Loucy (cell line): ENCODE measurements at regions not wholly inside any gene's neighbourhood (a gene's known extent, or its start where the extent isn't known, plus 50 kb on each side); places are given as distances from the start of the nearest gene placed in this dataset.

Source experiments
- H2AFZ ChIP-seq: fragments of 200-600 bp; sonication (generic); 2 replicates; pipeline ENCODE4 v1.6.0; 2016; ENCODE audit warnings: antibody characterized with exemption, mild to moderate bottlenecking, low read length, moderate library complexity
- H3F3A ChIP-seq: fragments of 200-600 bp; 2 replicates; pipeline ENCODE4 v1.6.0; 2016; ENCODE audit warnings: antibody characterized with exemption, low read depth, mild to moderate bottlenecking
- H3K27me3 ChIP-seq: fragments of 200-600 bp; sonication (generic); 2 replicates; pipeline ENCODE4 v1.6.1; 2014; ENCODE audit warnings: low read length, mild to moderate bottlenecking; ENCODE audit not compliant: insufficient read depth, poor library complexity, severe bottlenecking
- H3K36me3 ChIP-seq: fragments of 200-600 bp; sonication (generic); 2 replicates; pipeline ENCODE4 v1.6.1; 2016; ENCODE audit warnings: low read length; ENCODE audit not compliant: insufficient read depth
- H3K4me1 ChIP-seq: fragments of 200-600 bp; sonication (generic); 2 replicates; pipeline ENCODE4 v1.5.1; 2014; ENCODE audit warnings: low read length, mild to moderate bottlenecking; ENCODE audit not compliant: insufficient read depth, poor library complexity, severe bottlenecking
- H3K4me2 ChIP-seq: fragments of 200-600 bp; sonication (generic); 2 replicates; pipeline ENCODE4 v1.6.0; 2014; ENCODE audit warnings: antibody characterized with exemption, low read length, low read depth, mild to moderate bottlenecking; ENCODE audit not compliant: poor library complexity, severe bottlenecking
- H3K4me3 ChIP-seq: fragments of 200-600 bp; sonication (generic); 2 replicates; pipeline ENCODE4 v1.5.1; 2014; ENCODE audit warnings: low read length, mild to moderate bottlenecking, mixed read lengths; ENCODE audit not compliant: poor library complexity, severe bottlenecking
- H3K79me2 ChIP-seq: fragments of 200-600 bp; sonication (generic); 2 replicates; pipeline ENCODE4 v1.6.1; 2014; ENCODE audit warnings: low read length; ENCODE audit not compliant: insufficient read depth
- H3K9ac ChIP-seq: fragments of 200-600 bp; sonication (generic); 2 replicates; pipeline ENCODE4 v1.6.0; 2014; ENCODE audit warnings: mild to moderate bottlenecking, low read depth, low read length, moderate library complexity; ENCODE audit not compliant: poor library complexity, severe bottlenecking
- H3K9me2 ChIP-seq: fragments of 200-600 bp; sonication (generic); replicated peaks from 2 replicates; pipeline ENCODE4 v1.6.1; 2016; ENCODE audit warnings: low read depth, low read length, mixed read lengths
- H3K9me3 ChIP-seq: fragments of 200-600 bp; sonication (generic); 2 replicates; pipeline ENCODE4 v1.6.1; 2014; ENCODE audit warnings: mild to moderate bottlenecking, antibody characterized with exemption, low read length, low read depth; ENCODE audit not compliant: insufficient read depth
- H4K20me1 ChIP-seq: fragments of 200-600 bp; sonication (generic); 2 replicates; pipeline ENCODE4 v1.6.0; 2014; ENCODE audit warnings: antibody characterized with exemption, low read length, mild to moderate bottlenecking; ENCODE audit not compliant: insufficient read depth, poor library complexity, severe bottlenecking
- EZH2phosphoT487 ChIP-seq: fragments of 200-600 bp; IDR thresholded peaks from 2 replicates; pipeline ENCODE4 v1.6.1; 2018; ENCODE audit warnings: antibody characterized with exemption, mild to moderate bottlenecking, moderate library complexity, borderline replicate concordance
- TF ChIP-seq, protein P1 (sequence below): fragments of 200-600 bp; sonication (generic); conservative IDR thresholded peaks from 2 replicates; pipeline ENCODE4 v1.5.1; 2014; ENCODE audit warnings: mild to moderate bottlenecking, antibody characterized with exemption, low read length

DNA sequence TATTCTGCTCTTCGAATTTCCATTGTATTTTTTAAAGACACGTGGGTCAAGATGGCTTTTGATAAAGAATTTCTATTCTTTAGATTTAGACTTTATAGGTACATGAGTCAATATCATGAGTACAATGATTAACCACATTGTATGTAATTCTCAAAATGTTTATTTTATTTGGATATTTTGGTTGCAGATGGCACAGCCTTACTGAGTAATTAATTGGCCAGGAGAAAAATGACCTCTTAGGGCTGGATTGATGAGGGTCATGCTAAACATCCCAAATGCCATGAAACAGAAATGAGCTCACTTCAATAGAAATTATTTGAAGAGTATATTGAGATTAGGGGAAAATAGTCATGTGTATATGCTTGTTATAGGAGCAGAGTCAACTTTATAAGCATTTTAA, 131.2 kb upstream of the CCN2 start:
- Histone ChIP-seq H2AFZ (no peak overlapping the region), H3K4me2 (no peak overlapping the region), H3K27me3 (no peaks in the 10 kb centered on the region), H3K4me1 (peaks cover 9% of the 10 kb centered on the region), H3K9me3 (no peaks in the 10 kb centered on the region), H3K9me2 (no peaks in the 10 kb centered on the region), H3F3A (no peaks in the 10 kb centered on the region), H4K20me1 (no peaks in the 10 kb centered on the region), H3K9ac (no peak overlapping the region), H3K79me2 (no peaks in the 10 kb centered on the region), H3K4me3 (no peak overlapping the region), H3K36me3 (no peaks in the 10 kb centered on the region)
- TF ChIP-seq EZH2phosphoT487: no peak
- TF ChIP-seq, protein P1, sequence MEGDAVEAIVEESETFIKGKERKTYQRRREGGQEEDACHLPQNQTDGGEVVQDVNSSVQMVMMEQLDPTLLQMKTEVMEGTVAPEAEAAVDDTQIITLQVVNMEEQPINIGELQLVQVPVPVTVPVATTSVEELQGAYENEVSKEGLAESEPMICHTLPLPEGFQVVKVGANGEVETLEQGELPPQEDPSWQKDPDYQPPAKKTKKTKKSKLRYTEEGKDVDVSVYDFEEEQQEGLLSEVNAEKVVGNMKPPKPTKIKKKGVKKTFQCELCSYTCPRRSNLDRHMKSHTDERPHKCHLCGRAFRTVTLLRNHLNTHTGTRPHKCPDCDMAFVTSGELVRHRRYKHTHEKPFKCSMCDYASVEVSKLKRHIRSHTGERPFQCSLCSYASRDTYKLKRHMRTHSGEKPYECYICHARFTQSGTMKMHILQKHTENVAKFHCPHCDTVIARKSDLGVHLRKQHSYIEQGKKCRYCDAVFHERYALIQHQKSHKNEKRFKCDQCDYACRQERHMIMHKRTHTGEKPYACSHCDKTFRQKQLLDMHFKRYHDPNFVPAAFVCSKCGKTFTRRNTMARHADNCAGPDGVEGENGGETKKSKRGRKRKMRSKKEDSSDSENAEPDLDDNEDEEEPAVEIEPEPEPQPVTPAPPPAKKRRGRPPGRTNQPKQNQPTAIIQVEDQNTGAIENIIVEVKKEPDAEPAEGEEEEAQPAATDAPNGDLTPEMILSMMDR: no peak

DNA sequence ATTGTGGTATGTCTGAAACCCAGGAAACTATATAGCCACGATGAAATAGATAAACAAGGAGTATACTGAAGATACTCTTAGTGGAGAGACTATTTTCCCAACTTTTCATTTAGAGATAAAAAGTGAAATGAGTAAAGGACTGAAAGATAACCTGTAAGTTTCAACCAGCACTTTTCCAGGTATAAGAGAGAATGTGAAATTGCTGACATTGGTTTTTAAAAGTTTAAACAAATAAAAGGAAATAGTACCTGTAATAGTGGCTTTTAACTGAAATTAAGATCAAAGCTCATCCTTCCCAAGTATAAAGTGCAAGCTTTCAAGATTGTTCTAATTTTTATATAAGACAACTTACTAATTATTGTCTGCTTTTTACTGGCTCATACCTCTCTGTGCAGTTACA, 130.2 kb upstream of the CCN2 start:
- H3K27me3 ChIP-seq: no peaks in the 10 kb centered on the region
- TF ChIP-seq EZH2phosphoT487: no peak
- TF ChIP-seq, protein P1: no peak
- H3F3A ChIP-seq: no peaks in the 10 kb centered on the region
- no peaks in the 10 kb centered on the region for H3K36me3 ChIP-seq
- no peaks in the 10 kb centered on the region for H3K9me2 ChIP-seq
- H3K9ac ChIP-seq: no peak overlapping the region
- H4K20me1 ChIP-seq: no peaks in the 10 kb centered on the region
- no peaks in the 10 kb centered on the region for H3K79me2 ChIP-seq
- H3K4me2 ChIP-seq: no peak overlapping the region
- no peak overlapping the region for H2AFZ ChIP-seq
- H3K4me1 ChIP-seq: peaks cover 9% of the 10 kb centered on the region
- H3K9me3 ChIP-seq: no peaks in the 10 kb centered on the region
- no peak overlapping the region for H3K4me3 ChIP-seq

DNA sequence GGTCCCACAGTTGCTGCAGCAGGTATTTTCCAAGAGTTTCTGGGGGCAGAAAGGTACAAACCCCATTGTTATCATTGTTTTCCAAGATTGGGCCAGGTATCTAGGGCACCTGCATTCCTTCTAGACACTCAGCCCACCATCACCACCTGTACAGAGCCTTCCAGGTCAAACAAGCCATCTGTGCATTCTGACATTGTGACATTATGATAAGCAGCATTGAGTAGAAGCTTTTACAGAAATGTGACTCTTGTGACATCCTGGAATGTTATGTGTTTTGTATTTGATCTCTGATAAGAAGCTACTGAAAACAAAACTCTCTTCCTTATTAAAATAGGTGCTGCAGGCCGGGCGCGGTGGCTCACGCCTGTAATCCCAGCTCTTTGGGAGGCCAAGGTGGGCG, 128.1 kb upstream of the CCN2 start:
- Histone ChIP-seq H3K79me2 (no peaks in the 10 kb centered on the region), H3K4me1 (no peaks in the 10 kb centered on the region), H3K9me3 (no peaks in the 10 kb centered on the region), H3K4me3 (no peak overlapping the region), H3K36me3 (no peaks in the 10 kb centered on the region), H3K27me3 (no peaks in the 10 kb centered on the region), H2AFZ (no peak overlapping the region), H3K9ac (no peak overlapping the region), H4K20me1 (no peaks in the 10 kb centered on the region), H3K4me2 (no peak overlapping the region), H3K9me2 (no peaks in the 10 kb centered on the region), H3F3A (no peaks in the 10 kb centered on the region)
- TF ChIP-seq, protein P1: no peak
- no peak for TF ChIP-seq EZH2phosphoT487
